Esophagus squamous epithelium (tissue), 5 donors: ENCODE measurements at regions not wholly inside any gene's neighbourhood (a gene's known extent, or its start where the extent isn't known, plus 50 kb on each side); places are given as distances from the start of the nearest gene placed in this dataset.

ENCODE experiments used
- DNase-seq: peaks from one replicate; lab custom pipeline; 2025; lab: John Stamatoyannopoulos, UW
- H3K27ac ChIP-seq, 4 donors: fragments of 200-600 bp; sonication (generic); one replicate each; pipeline ENCODE4 v1.5.1; 2016 to 2019; ENCODE audit warnings: mild to moderate bottlenecking in 1 of 4
- H3K27me3 ChIP-seq, 4 donors: fragments of 200-600 bp; sonication (generic); 1 replicate in 3 of 4; 2 replicates in 1 of 4; pipeline versions ENCODE4 v1.5.1 to v1.6.0; 2017 to 2021; ENCODE audit warnings: antibody characterized with exemption in 1 of 4
- H3K36me3 ChIP-seq, 3 donors: fragments of 200-600 bp; sonication (generic); one replicate each; pipeline ENCODE4 v1.5.1; 2016 to 2019
- H3K4me1 ChIP-seq, 3 donors: fragments of 200-600 bp; sonication (generic); one replicate each; pipeline ENCODE4 v1.5.1; 2017 to 2019
- H3K4me3 ChIP-seq, 4 donors: fragments of 200-600 bp; sonication (generic); 1 replicate in 3 of 4; 2 replicates in 1 of 4; pipeline ENCODE4 v1.5.1; 2016 to 2019; ENCODE audit warnings: mild to moderate bottlenecking in 2 of 4, moderate library complexity in 1 of 4
- H3K9me3 ChIP-seq, 3 donors: fragments of 200-600 bp; sonication (generic); one replicate each; pipeline ENCODE4 v1.5.1; 2016 to 2019
- CTCF ChIP-seq, 6 experiments: fragments of 450-650 bp in 4 of 6; fragments of 200-600 bp in 2 of 6; sonication (generic) in 2 of 6; IDR thresholded peaks; one replicate each; pipeline ENCODE4 v1.5.1; 2016 to 2019; ENCODE audit warnings: antibody characterized with exemption in 6 of 6, mild to moderate bottlenecking in 4 of 6, moderate library complexity in 4 of 6
- POLR2A ChIP-seq, 4 donors: fragments of 450-650 bp; IDR thresholded peaks; one replicate each; pipeline ENCODE4 v1.6.1; 2017; ENCODE audit warnings: antibody characterized with exemption in 4 of 4, mild to moderate bottlenecking in 4 of 4, moderate library complexity in 3 of 4
- WGBS, 2 donors: methylation state at CpG; one replicate each; pipeline ENCODE4 v1.1.5; 2018; 5-methylcytosine and 5-hydroxymethylcytosine counted together
- intact Hi-C: fragments of 100-400 bp; cut with DNase I; formaldehyde crosslinking; loops from one replicate; pipeline ENCODE4 v1.15.0; 2022
- donor health status: DM: yes; HTN: yes; CAD: no.

GRCh38 chr4:144509088-144510015 is 136.6 kb upstream of the HHIP start:
- WGBS, 2 donors = 79 to 81% methylated on average over 17 of the region's 17 CpGs
- Histone ChIP-seq H3K36me3 (no peaks in the 10 kb centered on the region), H3K27ac (no peak overlapping the region), H3K4me3 (no peak overlapping the region), H3K4me1 (no peaks in the 10 kb centered on the region), H3K27me3 (no peaks in the 10 kb centered on the region), H3K9me3 (no peaks in the 10 kb centered on the region)
- intact Hi-C loops = no loop called here
- no peak for DNase-seq
- TF ChIP-seq POLR2A (IDR thresholded peaks at IDR 0.05) = no peak
- no peak for TF ChIP-seq CTCF (IDR thresholded peaks at IDR 0.05)

DNA sequence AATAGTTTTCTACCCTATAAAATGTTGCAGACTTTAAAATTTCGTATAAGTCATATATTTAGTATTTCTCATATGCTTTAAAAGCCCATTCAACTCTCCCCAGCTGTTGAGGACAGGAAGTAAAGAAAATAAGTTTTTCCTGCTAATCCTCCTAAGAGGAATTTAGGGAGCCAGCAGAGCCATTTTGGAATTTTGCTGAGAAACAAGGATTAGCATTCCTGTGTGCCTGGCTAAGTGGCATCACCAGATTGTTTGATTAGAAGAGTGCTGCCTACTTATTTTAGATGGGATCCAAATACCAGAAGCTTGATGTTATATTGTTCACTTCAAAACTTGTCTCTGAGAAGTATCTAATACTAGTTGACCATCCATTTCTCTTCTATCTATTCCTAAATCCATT is 131.2 kb upstream of the HHIP start:
- Histone ChIP-seq H3K27ac (no peak overlapping the region), H3K36me3 (no peaks in the 10 kb centered on the region), H3K4me3 (no peak overlapping the region), H3K4me1 (no peaks in the 10 kb centered on the region), H3K27me3 (no peaks in the 10 kb centered on the region), H3K9me3 (no peaks in the 10 kb centered on the region)
- DNase-seq = no peak
- intact Hi-C loops = no loop called here
- TF ChIP-seq POLR2A (IDR thresholded peaks at IDR 0.05) (no peak), CTCF (IDR thresholded peaks at IDR 0.05) (no peak)
- 47 to 60% methylated on average over 1 of the region's 1 CpG for WGBS, 2 donors

DNA sequence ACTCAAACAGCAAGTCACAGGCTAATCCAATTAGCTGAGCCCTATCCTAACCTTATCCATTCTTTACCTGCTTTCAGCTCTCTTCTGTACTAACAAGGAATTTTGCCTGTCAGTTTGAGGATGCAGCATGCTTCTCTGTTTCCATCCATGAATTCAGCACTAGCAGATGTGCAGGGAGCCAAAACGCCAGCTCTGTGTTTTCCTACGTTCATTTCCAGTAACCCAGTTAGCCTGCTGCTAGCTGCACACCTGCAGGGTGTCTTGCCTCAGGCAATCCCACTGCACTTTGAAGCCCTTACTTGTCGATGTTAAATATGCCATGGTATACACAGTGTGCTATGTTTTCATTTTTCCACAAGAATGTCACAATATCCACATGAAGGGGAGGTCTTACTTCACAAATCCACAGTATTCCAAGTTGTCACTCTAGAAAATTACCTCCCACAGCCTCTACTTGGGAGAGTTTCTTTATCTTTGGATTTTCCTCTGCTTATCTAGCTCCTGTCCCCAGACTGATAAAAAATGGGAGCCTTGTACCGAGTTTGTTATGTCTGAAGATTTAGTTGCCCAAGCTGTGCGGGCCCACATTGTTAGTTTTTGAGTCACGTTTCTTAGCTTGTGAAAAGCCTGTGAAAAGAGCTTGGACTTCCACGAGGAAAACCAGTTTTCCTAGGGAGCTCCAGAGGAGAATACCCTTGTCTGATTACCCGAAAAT is 127.6 kb upstream of the HHIP start:
- no peaks in the 10 kb centered on the region for H3K27me3 ChIP-seq
- H3K36me3 ChIP-seq = no peaks in the 10 kb centered on the region
- no peak overlapping the region for H3K4me3 ChIP-seq
- no peaks in the 10 kb centered on the region for H3K9me3 ChIP-seq
- TF ChIP-seq POLR2A (IDR thresholded peaks at IDR 0.05) = no peak
- no peak for TF ChIP-seq CTCF (IDR thresholded peaks at IDR 0.05)
- no peaks in the 10 kb centered on the region for H3K4me1 ChIP-seq
- intact Hi-C loops = no loop called here
- WGBS, 2 donors = 35 to 46% methylated on average over 8 of the region's 8 CpGs
- no peak for DNase-seq
- no peak overlapping the region for H3K27ac ChIP-seq

GRCh38 chr4:144531841-144532240 is 114.1 kb upstream of the HHIP start:
- Histone ChIP-seq H3K27ac (no peak overlapping the region), H3K4me1 (no peaks in the 10 kb centered on the region), H3K9me3 (no peaks in the 10 kb centered on the region), H3K27me3 (no peaks in the 10 kb centered on the region), H3K36me3 (no peaks in the 10 kb centered on the region), H3K4me3 (no peak overlapping the region)
- TF ChIP-seq POLR2A (IDR thresholded peaks at IDR 0.05) (no peak), CTCF (IDR thresholded peaks at IDR 0.05) (no peak)
- no peak for DNase-seq
- 88% methylated on average over 2 of the region's 2 CpGs for WGBS, 2 donors
- intact Hi-C loops = no loop called here

- Histone ChIP-seq H3K4me1 (no peaks in the 10 kb centered on the region), H3K36me3 (no peaks in the 10 kb centered on the region), H3K4me3 (no peak overlapping the region), H3K27ac (no peak overlapping the region), H3K9me3 (no peaks in the 10 kb centered on the region), H3K27me3 (no peaks in the 10 kb centered on the region)
- intact Hi-C loops = no loop called here
- 66 to 79% methylated on average over 2 of the region's 2 CpGs for WGBS, 2 donors
- no peak for DNase-seq
- TF ChIP-seq POLR2A (IDR thresholded peaks at IDR 0.05) = no peak
- no peak for TF ChIP-seq CTCF (IDR thresholded peaks at IDR 0.05)
These were observed 98.2 kb upstream of the HHIP start for GRCh38 chr4:144547678-144548298.
